OCI-LY1 (cell line): ENCODE measurements at regions not wholly inside any gene's neighbourhood (a gene's known extent, or its start where the extent isn't known, plus 50 kb on each side); places are given as distances from the start of the nearest gene placed in this dataset.

Experiments
- H2AFZ ChIP-seq: fragments of 200-600 bp; sonication (generic), shearing (Covaris generic); 2 replicates; pipeline ENCODE4 v1.6.0; 2014; ENCODE audit warnings: antibody characterized with exemption, mild to moderate bottlenecking, low read length
- H3F3A ChIP-seq: fragments of 200-600 bp; sonication (generic), shearing (Covaris generic); 2 replicates; pipeline ENCODE4 v1.6.0; 2014; ENCODE audit warnings: mild to moderate bottlenecking, antibody characterized with exemption, low read length, moderate library complexity; ENCODE audit not compliant: insufficient read depth
- H3K27ac ChIP-seq: fragments of 200-600 bp; sonication (generic); 2 replicates; pipeline ENCODE4 v1.5.1; 2014; ENCODE audit warnings: low read length, mixed run types, mild to moderate bottlenecking, low read depth; ENCODE audit not compliant: poor library complexity, severe bottlenecking
- H3K27me3 ChIP-seq: fragments of 200-600 bp; sonication (generic); 2 replicates; pipeline ENCODE4 v1.6.0; 2014; ENCODE audit warnings: antibody characterized with exemption, mild to moderate bottlenecking, low read length, moderate library complexity; ENCODE audit not compliant: insufficient read depth
- H3K36me3 ChIP-seq: fragments of 200-600 bp; sonication (generic); 2 replicates; pipeline ENCODE4 v1.6.1; 2014; ENCODE audit warnings: mild to moderate bottlenecking, antibody characterized with exemption, low read length, moderate library complexity, mixed read lengths; ENCODE audit not compliant: insufficient read depth
- H3K4me1 ChIP-seq: fragments of 200-600 bp; sonication (generic); 2 replicates; pipeline ENCODE4 v1.5.1; 2014; ENCODE audit warnings: mild to moderate bottlenecking, low read length, moderate library complexity; ENCODE audit not compliant: insufficient read depth, severe bottlenecking
- H3K4me2 ChIP-seq: fragments of 200-600 bp; sonication (generic), shearing (Covaris generic); 2 replicates; pipeline ENCODE4 v1.6.1; 2014; ENCODE audit warnings: low read length
- H3K4me3 ChIP-seq: fragments of 200-600 bp; sonication (generic); 2 replicates; pipeline ENCODE4 v1.5.1; 2014; ENCODE audit warnings: low read length, low read depth, mild to moderate bottlenecking, mixed read lengths; ENCODE audit not compliant: poor library complexity, severe bottlenecking
- H3K79me2 ChIP-seq: fragments of 200-600 bp; shearing (Covaris generic); 2 replicates; pipeline ENCODE4 v1.6.1; 2016; ENCODE audit warnings: mixed run types, low read length, mixed read lengths; ENCODE audit not compliant: insufficient read depth
- H3K9ac ChIP-seq: fragments of 200-600 bp; sonication (generic), shearing (Covaris generic); 2 replicates; pipeline ENCODE4 v1.6.1; 2014; ENCODE audit warnings: mild to moderate bottlenecking, low read length, mixed read lengths
- H3K9me2 ChIP-seq: fragments of 200-600 bp; sonication (generic), shearing (Covaris generic); 2 replicates; pipeline ENCODE4 v1.6.1; 2014; ENCODE audit warnings: low read depth, mild to moderate bottlenecking, low read length, mixed read lengths
- H3K9me3 ChIP-seq: fragments of 200-600 bp; shearing (Covaris generic); 2 replicates; pipeline ENCODE4 v1.6.1; 2014; ENCODE audit warnings: low read length, mixed read lengths
- H4K20me1 ChIP-seq: fragments of 200-600 bp; sonication (generic), shearing (Covaris generic); 2 replicates; pipeline ENCODE4 v1.6.0; 2016; ENCODE audit warnings: mild to moderate bottlenecking, low read length; ENCODE audit not compliant: insufficient read depth
- CTCF ChIP-seq: fragments of 200-600 bp; sonication (generic), shearing (Covaris generic); IDR thresholded peaks from 2 replicates; pipeline ENCODE4 v1.5.1; 2017; ENCODE audit warnings: mild to moderate bottlenecking, antibody characterized with exemption, low read length, moderate library complexity, mixed read lengths
- EZH2 ChIP-seq: fragments of 200-600 bp; sonication (generic), shearing (Covaris generic); IDR thresholded peaks from 2 replicates; pipeline ENCODE4 v1.8.0; 2017; ENCODE audit warnings: borderline replicate concordance, mixed run types, mild to moderate bottlenecking, antibody characterized with exemption, low read length, moderate library complexity, mixed read lengths

DNA sequence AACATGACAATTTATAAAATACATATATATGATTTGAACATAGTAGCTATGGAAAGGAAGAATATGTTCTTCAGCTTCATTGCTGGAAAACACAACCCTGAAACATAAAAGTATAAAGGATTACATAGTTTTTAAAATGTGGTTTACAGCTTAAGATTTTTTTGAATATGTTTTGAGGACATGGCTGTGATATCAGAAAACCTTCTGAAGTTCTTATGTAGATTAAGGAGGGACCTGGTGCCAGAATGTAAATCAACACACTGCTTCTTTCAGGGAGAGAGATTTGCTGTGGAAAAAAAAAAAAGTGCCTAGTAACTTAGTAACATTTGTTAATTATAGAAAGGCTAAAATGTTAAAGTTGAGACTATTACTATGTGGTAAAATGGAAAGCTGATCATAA, 1261.8 kb downstream of the ADGRL3 start:
- Histone ChIP-seq H3K4me3 (no peak overlapping the region), H3K79me2 (no peaks in the 10 kb centered on the region), H3K27me3 (no peaks in the 10 kb centered on the region), H3K27ac (no peak overlapping the region), H2AFZ (no peak overlapping the region), H3K9me2 (no peaks in the 10 kb centered on the region), H3F3A (no peaks in the 10 kb centered on the region), H3K4me2 (no peak overlapping the region), H3K36me3 (no peaks in the 10 kb centered on the region), H4K20me1 (no peaks in the 10 kb centered on the region), H3K4me1 (no peaks in the 10 kb centered on the region), H3K9me3 (no peaks in the 10 kb centered on the region), H3K9ac (no peak overlapping the region)
- TF ChIP-seq CTCF: no peak
- no peak for TF ChIP-seq EZH2

DNA sequence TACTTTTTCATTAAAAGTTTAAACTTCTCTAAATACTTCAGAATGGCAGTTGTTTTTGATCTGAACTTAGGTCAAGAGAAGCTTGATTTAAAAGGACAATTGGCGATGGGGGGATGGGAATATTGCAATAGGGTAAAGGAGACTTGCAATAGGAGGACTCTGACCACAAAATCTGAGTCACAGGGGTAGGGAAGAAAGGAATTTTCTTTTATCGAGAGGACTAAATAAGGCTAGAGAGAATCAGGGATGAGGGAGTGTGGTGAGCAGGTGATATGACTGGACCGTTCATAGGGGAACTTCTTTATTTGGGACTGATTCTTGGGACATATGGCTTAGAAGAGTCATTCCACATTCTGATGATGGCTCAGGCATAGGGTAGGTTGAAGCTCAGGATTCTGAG, 1260.2 kb downstream of the ADGRL3 start:
- Histone ChIP-seq H3K4me1 (no peaks in the 10 kb centered on the region), H3K36me3 (no peaks in the 10 kb centered on the region), H3K9me2 (no peaks in the 10 kb centered on the region), H3K27ac (no peak overlapping the region), H4K20me1 (no peaks in the 10 kb centered on the region), H2AFZ (no peak overlapping the region), H3K9ac (no peak overlapping the region), H3F3A (no peaks in the 10 kb centered on the region), H3K4me2 (no peak overlapping the region), H3K9me3 (no peaks in the 10 kb centered on the region), H3K4me3 (no peak overlapping the region), H3K79me2 (no peaks in the 10 kb centered on the region), H3K27me3 (no peaks in the 10 kb centered on the region)
- no peak for TF ChIP-seq EZH2
- no peak for TF ChIP-seq CTCF

DNA sequence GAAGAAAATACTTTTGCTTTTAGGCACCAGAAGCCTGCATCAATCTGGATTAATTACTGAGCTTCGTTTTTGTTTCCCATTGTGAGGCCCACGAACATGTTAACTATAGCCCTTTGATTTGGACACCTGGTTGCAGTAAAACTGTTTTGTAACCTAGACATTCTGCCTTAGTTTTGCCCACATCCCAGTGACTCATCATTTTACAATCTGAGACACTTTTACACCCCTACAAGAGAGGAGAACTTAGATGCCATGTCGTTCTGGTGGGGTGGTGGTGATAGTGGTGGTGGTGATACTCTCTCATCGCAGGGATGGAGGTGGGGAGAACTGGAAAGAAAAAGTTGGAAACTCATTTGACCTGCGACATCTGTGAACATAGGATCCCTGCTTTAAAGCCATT, 1257.2 kb downstream of the ADGRL3 start:
- no peak overlapping the region for H3K27ac ChIP-seq
- no peaks in the 10 kb centered on the region for H3F3A ChIP-seq
- no peak overlapping the region for H3K4me2 ChIP-seq
- H3K79me2 ChIP-seq: no peaks in the 10 kb centered on the region
- H3K4me3 ChIP-seq: no peak overlapping the region
- H4K20me1 ChIP-seq: no peaks in the 10 kb centered on the region
- no peaks in the 10 kb centered on the region for H3K9me2 ChIP-seq
- no peak overlapping the region for H2AFZ ChIP-seq
- no peaks in the 10 kb centered on the region for H3K4me1 ChIP-seq
- H3K9ac ChIP-seq: no peak overlapping the region
- no peaks in the 10 kb centered on the region for H3K27me3 ChIP-seq
- H3K36me3 ChIP-seq: no peaks in the 10 kb centered on the region
- TF ChIP-seq CTCF: no peak
- no peaks in the 10 kb centered on the region for H3K9me3 ChIP-seq

- H3K27me3 ChIP-seq: no peaks in the 10 kb centered on the region
- H3F3A ChIP-seq: no peaks in the 10 kb centered on the region
- H3K79me2 ChIP-seq: no peaks in the 10 kb centered on the region
- H3K4me1 ChIP-seq: no peaks in the 10 kb centered on the region
- H3K4me2 ChIP-seq: no peak overlapping the region
- no peak overlapping the region for H3K9ac ChIP-seq
- H4K20me1 ChIP-seq: no peaks in the 10 kb centered on the region
- TF ChIP-seq CTCF: no peak
- TF ChIP-seq EZH2: no peak
- H3K27ac ChIP-seq: no peak overlapping the region
- H3K9me2 ChIP-seq: no peaks in the 10 kb centered on the region
- no peaks in the 10 kb centered on the region for H3K9me3 ChIP-seq
- no peaks in the 10 kb centered on the region for H3K36me3 ChIP-seq
- H3K4me3 ChIP-seq: no peak overlapping the region
- no peak overlapping the region for H2AFZ ChIP-seq
Observed at GRCh38 chr4:62455871-62456270, 1255.7 kb downstream of the ADGRL3 start.
